ENCODE measurements at regions not wholly inside any gene's neighbourhood (a gene's known extent, or its start where the extent isn't known, plus 50 kb on each side); places are given as distances from the start of the nearest gene placed in this dataset.
A peak's percentile ranks its signal among the peaks of the same experiment; 100 is the strongest.

- Histone ChIP-seq H3K27ac (no peak overlapping the region), H3K4me3 (no peak overlapping the region), H3K36me3 (no peaks in the 10 kb centered on the region), H3K27me3 (no peaks in the 10 kb centered on the region), H3K9me3 (no peaks in the 10 kb centered on the region), H3K4me1 (no peaks in the 10 kb centered on the region)
- ATAC-seq (no peak), DNase-seq (no peak)
- in situ Hi-C loops (cut with MboI; ENCODE audit: low sequenced_read_pairs in 4 of 4) (no loop called here), intact Hi-C loops (cut with DNase I; ENCODE audit: low total_unique reads) (no loop called here)
- TF ChIP-seq CTCF (IDR thresholded peaks at IDR 0.05 in 4 of 5, conservative IDR thresholded peaks at IDR 0.05 in 1 of 5): no peak
- no peak for TF ChIP-seq POLR2A (IDR thresholded peaks at IDR 0.05)
Measured at GRCh38 chr5:124806026-124806372, 59.6 kb upstream of the ZNF608 start.

DNA sequence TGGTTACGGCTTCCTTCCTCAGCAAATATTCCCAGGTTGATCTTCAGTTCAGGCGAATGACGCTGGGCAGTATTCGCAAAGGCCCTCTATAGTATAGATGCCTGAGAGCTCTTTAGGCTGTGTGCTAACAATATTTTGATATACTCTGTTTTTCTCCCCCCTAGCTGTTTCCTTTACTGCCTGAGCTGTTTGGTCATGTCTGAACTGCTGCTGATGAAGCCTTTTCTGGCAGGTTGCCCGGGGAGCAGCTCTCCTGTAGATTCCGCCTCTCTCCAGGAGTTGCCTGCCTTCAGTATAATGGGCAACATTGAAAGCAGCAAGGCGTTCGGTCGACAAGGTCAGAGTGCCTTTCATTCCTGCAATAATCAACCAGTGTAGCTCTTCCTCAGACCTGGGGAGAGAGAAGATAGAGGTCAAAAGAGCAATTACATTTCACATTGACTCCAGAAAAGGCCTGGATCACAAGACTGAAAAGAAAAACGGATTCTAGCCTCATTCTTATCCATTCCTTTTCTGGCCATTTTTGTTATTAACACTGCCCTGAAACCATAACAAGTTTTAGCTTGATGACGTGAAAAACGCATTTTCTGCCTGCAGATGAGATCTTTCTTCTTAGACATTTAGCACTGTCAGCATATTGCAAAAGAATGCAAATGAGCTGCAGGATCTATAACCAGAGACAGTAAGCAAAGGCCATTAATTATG lies 60.1 kb upstream of the ZNF608 start:
- Histone ChIP-seq H3K9me3 (no peaks in the 10 kb centered on the region), H3K4me1 (no peaks in the 10 kb centered on the region), H3K36me3 (no peaks in the 10 kb centered on the region), H3K27ac (no peak overlapping the region), H3K4me3 (no peak overlapping the region), H3K27me3 (no peaks in the 10 kb centered on the region)
- in situ Hi-C loops (cut with MboI; ENCODE audit: low sequenced_read_pairs in 4 of 4): no loop called here
- peak in 1 of 2 donors; percentile 21 for DNase-seq
- ATAC-seq: no peak
- intact Hi-C loops (cut with DNase I; ENCODE audit: low total_unique reads): no loop called here
- TF ChIP-seq POLR2A (IDR thresholded peaks at IDR 0.05) (no peak), CTCF (IDR thresholded peaks at IDR 0.05 in 4 of 5, conservative IDR thresholded peaks at IDR 0.05 in 1 of 5) (no peak)

- Histone ChIP-seq H3K9me3 (no peaks in the 10 kb centered on the region), H3K27ac (no peak overlapping the region), H3K27me3 (no peaks in the 10 kb centered on the region), H3K36me3 (no peaks in the 10 kb centered on the region), H3K4me3 (no peak overlapping the region), H3K4me1 (no peaks in the 10 kb centered on the region)
- ATAC-seq (no peak), DNase-seq (no peak)
- in situ Hi-C loops (cut with MboI; ENCODE audit: low sequenced_read_pairs in 4 of 4): no loop called here
- TF ChIP-seq POLR2A (IDR thresholded peaks at IDR 0.05): no peak
- TF ChIP-seq CTCF (IDR thresholded peaks at IDR 0.05 in 4 of 5, conservative IDR thresholded peaks at IDR 0.05 in 1 of 5): no peak
- intact Hi-C loops (cut with DNase I; ENCODE audit: low total_unique reads): no loop called here
Measured at GRCh38 chr5:124808842-124809268, 62.4 kb upstream of the ZNF608 start.

- ATAC-seq (no peak), DNase-seq (no peak)
- Histone ChIP-seq H3K36me3 (no peaks in the 10 kb centered on the region), H3K27ac (no peak overlapping the region), H3K27me3 (no peaks in the 10 kb centered on the region), H3K4me3 (no peak overlapping the region), H3K4me1 (no peaks in the 10 kb centered on the region), H3K9me3 (no peaks in the 10 kb centered on the region)
- in situ Hi-C loops (cut with MboI; ENCODE audit: low sequenced_read_pairs in 4 of 4): no loop called here
- intact Hi-C loops (cut with DNase I; ENCODE audit: low total_unique reads): no loop called here
- TF ChIP-seq POLR2A (IDR thresholded peaks at IDR 0.05) (no peak), CTCF (IDR thresholded peaks at IDR 0.05 in 4 of 5, conservative IDR thresholded peaks at IDR 0.05 in 1 of 5) (no peak)
Measured at GRCh38 chr5:124810396-124811006, 64.1 kb upstream of the ZNF608 start.

All from gastrocnemius medialis (tissue), 4 donors.